Posterior vena cava (tissue), 2 donors: ENCODE measurements at regions not wholly inside any gene's neighbourhood (a gene's known extent, or its start where the extent isn't known, plus 50 kb on each side); places are given as distances from the start of the nearest gene placed in this dataset.
"Not testable (repeated sequence)": the region's sequence is repeated elsewhere in the genome, so short reads cannot be mapped to it uniquely, and the experiment has no call there.

ENCODE experiments used
- DNase-seq: peaks from one replicate; pipeline ENCODE4 v3.0.0-alpha.2; 2020; ENCODE audit warnings: low spot score
- intact Hi-C, 2 donors: fragments of 100-400 bp; cut with DNase I; formaldehyde crosslinking; loops; one replicate each; pipeline versions ENCODE4 v1.14.1 to v1.14.2; 2022 to 2023
- donor health status: DM: yes; HTN: yes; CAD: no.
- donor health status: DM: yes; HTN: yes; CAD: no.

GRCh38 chr5:84706678-84707641 lies 322.3 kb upstream of the EDIL3 start:
- intact Hi-C loops: no loop called here
- DNase-seq: no peak

- intact Hi-C loops, DNase-seq: not testable (repeated sequence)
Measured at GRCh38 chr5:84700545-84700944, 315.9 kb upstream of the EDIL3 start.

GRCh38 chr5:84696651-84697050 lies 312.0 kb upstream of the EDIL3 start:
- no peak for DNase-seq
- intact Hi-C loops: no loop called here

GRCh38 chr5:84695330-84695729 lies 310.6 kb upstream of the EDIL3 start:
- intact Hi-C loops: no loop called here
- DNase-seq: no peak

GRCh38 chr5:84693256-84693655 lies 308.6 kb upstream of the EDIL3 start:
- DNase-seq: no peak
- intact Hi-C loops: no loop called here

GRCh38 chr5:84688566-84688965 lies 303.9 kb upstream of the EDIL3 start:
- DNase-seq: no peak
- intact Hi-C loops: no loop called here

- no peak for DNase-seq
- intact Hi-C loops: no loop called here
Measured at GRCh38 chr5:84685121-84685894, 300.6 kb upstream of the EDIL3 start.

GRCh38 chr5:84683594-84683993 lies 298.9 kb upstream of the EDIL3 start:
- DNase-seq: no peak
- intact Hi-C loops: no loop called here

GRCh38 chr5:84682531-84682930 lies 297.9 kb upstream of the EDIL3 start:
- intact Hi-C loops: no loop called here
- no peak for DNase-seq

- intact Hi-C loops: no loop called here
Measured at GRCh38 chr5:84680908-84681307, 296.2 kb upstream of the EDIL3 start.

GRCh38 chr5:84673785-84674184 lies 289.1 kb upstream of the EDIL3 start:
- intact Hi-C loops: no loop called here

More at GRCh38 chr5:84680908-84681307, 296.2 kb upstream of the EDIL3 start:
- DNase-seq: no peak

GRCh38 chr5:84667576-84667975 lies 282.9 kb upstream of the EDIL3 start:
- intact Hi-C loops: no loop called here
- DNase-seq: no peak

More at GRCh38 chr5:84673785-84674184, 289.1 kb upstream of the EDIL3 start:
- no peak for DNase-seq

- DNase-seq: no peak
- intact Hi-C loops: no loop called here
Measured at GRCh38 chr5:84650429-84650828, 265.7 kb upstream of the EDIL3 start.

GRCh38 chr5:84647581-84647980 lies 262.9 kb upstream of the EDIL3 start:
- DNase-seq: no peak
- intact Hi-C loops: no loop called here

GRCh38 chr5:84642795-84643194 lies 258.1 kb upstream of the EDIL3 start:
- intact Hi-C loops: no loop called here
- DNase-seq: no peak

GRCh38 chr5:84642324-84642723 lies 257.6 kb upstream of the EDIL3 start:
- DNase-seq: no peak
- intact Hi-C loops: no loop called here

- intact Hi-C loops: no loop called here
- no peak for DNase-seq
Measured at GRCh38 chr5:84637662-84638375, 253.1 kb upstream of the EDIL3 start.

GRCh38 chr5:84635235-84636055 lies 250.8 kb upstream of the EDIL3 start:
- peak; percentile 80 for DNase-seq
- intact Hi-C loops: no loop called here

- no peak for DNase-seq
- intact Hi-C loops: no loop called here
Measured at GRCh38 chr5:84634256-84634655, 249.6 kb upstream of the EDIL3 start.
